A204.1 (cell line): ENCODE measurements at regions not wholly inside any gene's neighbourhood (a gene's known extent, or its start where the extent isn't known, plus 50 kb on each side); places are given as distances from the start of the nearest gene placed in this dataset.

Experiments used
- FAIRE-seq: peaks from 2 replicates; lab custom pipeline; 2012; peaks lifted over from hg19 to GRCh38; lab: Jason Lieb, UNC

DNA sequence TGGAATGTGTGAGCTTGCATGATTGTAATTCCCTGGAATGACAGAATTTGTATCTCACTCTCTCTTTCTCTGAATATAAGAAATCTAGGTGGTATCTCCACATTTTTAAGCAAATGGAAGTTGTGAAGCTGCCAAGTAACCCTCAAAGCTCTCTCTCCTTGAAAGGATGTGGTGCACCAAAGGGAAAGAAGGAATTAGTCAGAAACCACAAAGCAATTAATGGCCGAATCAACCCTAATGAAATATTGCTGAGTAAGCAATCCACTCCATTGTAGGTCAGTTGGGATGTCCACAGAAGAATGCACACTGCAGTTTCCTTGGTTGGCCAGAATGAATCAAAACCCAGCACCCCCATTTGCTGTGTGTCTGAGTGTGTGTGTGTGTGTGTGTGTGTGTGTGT is 153.5 kb downstream of the KCNA5 start:
- FAIRE-seq: no peak

DNA sequence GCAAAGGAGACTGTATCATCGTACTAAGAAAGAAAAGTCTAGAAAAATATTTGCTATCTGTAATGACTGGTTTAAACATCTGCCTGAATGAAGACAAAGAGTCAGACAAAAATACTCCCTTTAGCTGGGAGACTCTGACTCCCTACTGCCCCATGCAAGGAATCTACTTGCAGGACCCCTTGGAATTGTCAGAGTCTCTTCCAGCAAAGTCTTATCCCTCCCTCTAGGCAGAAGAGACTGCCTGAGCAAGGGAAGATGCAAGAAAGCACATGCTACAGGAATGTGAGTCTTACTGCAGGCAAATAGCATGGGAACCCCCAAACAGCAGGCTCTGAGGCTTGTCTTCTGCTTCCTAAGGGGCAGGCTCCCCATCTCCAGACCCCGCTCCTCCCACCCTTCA is 154.0 kb downstream of the KCNA5 start:
- FAIRE-seq: no peak

DNA sequence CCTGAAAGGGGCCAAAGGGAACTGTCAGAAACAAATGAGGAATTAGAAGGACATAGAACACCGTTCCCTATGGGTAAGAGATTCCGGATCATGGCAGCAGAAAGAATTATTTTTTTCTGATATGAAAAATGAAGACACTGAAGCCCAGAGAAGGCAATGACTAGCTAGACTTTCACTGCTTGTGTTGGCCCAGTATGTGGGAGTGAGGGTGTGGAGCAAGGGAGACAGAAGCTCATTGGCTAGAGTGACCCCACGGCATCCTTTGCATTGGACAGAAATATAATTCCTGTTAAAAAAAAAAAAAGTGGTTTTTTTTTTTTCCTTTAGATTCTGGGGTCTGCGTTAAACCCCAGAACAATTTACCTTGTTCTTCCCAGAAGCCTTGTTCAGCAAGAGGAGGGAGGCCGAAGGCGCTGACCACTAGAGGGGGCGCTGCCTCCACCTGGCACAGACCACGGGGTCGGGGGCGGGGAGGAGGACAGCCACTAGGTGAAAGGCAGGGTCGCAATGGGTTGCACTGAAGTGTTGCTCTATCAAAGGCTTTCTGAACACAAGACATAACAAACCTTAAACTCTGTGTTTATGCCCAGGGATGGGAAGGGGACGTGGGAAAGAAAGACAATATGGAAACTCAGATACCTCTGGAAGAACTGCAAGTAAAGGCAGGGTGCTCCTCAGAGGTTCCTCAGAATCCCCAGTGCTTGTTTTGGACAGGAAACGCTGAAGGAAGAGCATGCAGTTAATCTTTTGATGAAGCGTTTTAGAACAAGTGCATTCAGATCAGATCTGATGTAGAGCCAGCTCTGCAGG is 156.8 kb downstream of the KCNA5 start:
- no peak for FAIRE-seq

GRCh38 chr12:5201554-5202218 is 158.0 kb downstream of the KCNA5 start:
- FAIRE-seq: no peak

GRCh38 chr12:5203274-5203673 is 159.6 kb downstream of the KCNA5 start:
- FAIRE-seq: no peak

DNA sequence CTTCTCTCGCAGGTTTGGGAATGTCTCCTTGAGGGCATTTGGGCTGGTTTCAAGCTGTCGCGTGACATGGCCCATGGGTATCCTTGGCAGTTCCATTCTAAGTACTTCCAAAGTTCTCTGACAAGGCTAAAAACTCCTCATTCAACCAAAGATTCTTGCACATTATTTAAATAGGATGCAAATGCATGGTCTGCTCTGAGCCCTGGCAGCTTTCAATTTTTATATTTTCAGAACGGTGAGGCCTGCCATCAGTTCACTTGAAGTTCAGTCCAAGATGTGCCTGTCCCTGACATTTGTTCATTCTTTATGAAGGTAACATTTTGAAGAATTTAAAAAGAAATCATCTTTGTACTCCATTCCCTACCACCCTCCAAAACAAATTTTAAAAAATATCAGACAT is 160.0 kb downstream of the KCNA5 start:
- FAIRE-seq: no peak

DNA sequence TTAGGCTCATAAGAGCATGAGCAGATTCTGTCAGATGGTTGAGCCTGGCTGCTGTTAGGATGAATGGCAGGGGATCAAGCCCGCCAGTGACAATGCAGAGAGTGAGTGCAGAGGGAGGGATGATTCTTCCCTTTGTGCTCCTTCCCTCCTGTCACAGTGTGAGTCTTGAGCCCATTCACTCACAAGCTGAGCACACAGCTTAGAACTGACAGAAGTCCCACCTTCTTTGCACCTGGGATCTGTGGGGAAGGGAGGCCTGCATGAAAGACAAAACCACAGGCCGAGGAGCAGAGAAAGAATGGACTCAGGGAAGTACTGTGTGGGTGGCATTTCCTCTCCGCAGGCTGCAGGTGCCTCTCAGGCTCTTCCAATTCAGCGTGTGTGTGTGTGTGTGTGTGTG is 160.6 kb downstream of the KCNA5 start:
- no peak for FAIRE-seq

GRCh38 chr12:5204831-5205230 is 161.2 kb downstream of the KCNA5 start:
- FAIRE-seq: no peak

GRCh38 chr12:5206401-5207175 is 162.9 kb downstream of the KCNA5 start:
- no peak for FAIRE-seq

DNA sequence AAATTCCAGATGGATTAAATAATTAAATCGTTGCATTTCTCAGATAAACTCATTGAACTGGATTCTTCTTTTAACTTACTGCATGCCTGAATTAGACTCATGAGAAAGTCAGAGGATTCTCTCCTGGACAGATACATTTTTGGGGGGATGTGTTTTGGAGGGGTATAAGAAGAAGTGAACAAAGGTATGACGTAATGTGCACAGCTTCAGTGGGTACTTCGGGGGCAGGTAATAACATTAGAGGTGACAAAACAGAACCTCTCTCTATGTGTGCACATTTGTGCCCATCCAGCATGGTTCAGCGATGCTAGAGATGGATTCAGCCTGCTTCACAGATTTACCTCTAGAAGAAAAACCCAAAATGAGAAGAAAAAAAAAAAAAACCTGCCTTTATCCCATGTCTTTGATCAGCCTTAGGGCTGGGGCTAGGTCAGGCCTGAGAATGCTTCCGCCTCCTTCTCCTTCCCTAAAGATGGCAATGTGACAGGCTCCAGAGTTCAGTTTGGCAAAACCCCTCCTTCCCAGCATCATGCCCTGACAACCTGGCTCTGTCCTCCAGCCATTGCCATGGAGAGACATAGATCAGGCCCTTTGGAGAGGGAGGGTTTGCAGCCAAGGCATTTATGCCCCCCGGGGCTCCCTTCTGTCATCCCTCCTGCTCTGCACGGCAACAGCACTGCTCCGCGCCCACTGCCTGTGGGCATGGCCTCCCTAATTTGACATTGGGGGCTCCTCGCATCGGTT is 166.7 kb downstream of the KCNA5 start:
- FAIRE-seq: no peak

DNA sequence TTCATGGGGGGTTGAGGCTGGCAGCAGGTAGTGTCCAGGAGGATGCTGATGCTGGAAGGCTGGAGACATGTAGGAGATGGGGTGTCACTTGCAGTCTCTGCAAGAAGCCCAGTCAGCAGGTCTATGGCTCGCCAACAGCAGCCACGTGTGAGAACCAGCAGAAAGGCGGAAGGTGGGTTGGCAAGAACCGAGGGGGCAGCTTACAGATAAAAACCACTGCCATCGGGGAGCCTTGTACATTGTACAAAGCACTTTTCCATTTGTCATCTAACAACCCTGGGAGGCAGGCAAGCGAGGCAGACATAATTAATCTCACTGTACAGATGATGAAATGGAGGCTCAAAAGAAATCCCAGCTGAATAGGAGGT is 167.2 kb downstream of the KCNA5 start:
- FAIRE-seq: no peak

GRCh38 chr12:5213336-5213735 is 169.7 kb downstream of the KCNA5 start:
- FAIRE-seq: no peak

- FAIRE-seq: no peak
These were observed 170.3 kb downstream of the KCNA5 start for GRCh38 chr12:5213990-5214389.

GRCh38 chr12:5217936-5218335 is 174.3 kb downstream of the KCNA5 start:
- FAIRE-seq: no peak

DNA sequence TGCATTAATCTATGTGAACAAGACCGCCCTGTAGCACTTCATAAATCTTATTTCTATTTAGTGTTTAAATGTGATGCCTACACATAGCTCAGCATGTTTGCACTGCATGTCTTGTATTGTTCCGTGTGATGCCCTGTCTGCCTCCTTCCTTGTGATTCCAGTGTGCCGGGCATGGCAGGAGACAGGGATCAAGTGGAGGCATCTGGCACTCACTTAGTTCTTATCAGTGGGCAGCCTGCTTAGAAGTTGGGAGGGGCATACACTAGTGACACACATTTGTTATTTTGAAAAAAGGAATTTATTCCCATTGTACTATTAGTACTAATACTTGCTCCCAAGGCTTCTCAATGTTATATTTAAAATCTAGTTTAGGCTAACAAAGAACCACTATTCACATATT is 176.4 kb downstream of the KCNA5 start:
- FAIRE-seq: no peak

DNA sequence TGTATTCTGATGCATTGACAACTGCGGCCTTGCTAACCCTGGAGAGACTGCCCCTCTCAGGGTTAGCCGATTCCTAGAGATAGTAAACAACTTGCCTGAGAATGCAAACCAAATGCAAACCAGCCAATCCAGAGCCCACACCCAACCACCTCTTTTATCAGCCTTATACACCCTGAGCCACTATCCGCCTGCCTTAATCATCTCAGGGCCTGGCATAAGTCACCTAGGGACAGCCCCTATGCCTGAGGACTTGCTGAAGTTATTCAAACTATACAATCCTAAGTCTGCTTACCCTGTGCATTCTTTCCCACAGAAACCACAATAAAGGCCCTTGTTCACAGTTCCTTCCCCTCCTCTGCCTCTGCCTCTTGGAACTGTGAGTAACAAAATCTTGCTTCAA is 177.2 kb downstream of the KCNA5 start:
- FAIRE-seq: no peak

GRCh38 chr12:5222011-5222461 is 178.4 kb downstream of the KCNA5 start:
- no peak for FAIRE-seq

- no peak for FAIRE-seq
These were observed 179.1 kb downstream of the KCNA5 start for GRCh38 chr12:5222729-5223128.

GRCh38 chr12:5223881-5224280 is 180.2 kb downstream of the KCNA5 start:
- FAIRE-seq: no peak

DNA sequence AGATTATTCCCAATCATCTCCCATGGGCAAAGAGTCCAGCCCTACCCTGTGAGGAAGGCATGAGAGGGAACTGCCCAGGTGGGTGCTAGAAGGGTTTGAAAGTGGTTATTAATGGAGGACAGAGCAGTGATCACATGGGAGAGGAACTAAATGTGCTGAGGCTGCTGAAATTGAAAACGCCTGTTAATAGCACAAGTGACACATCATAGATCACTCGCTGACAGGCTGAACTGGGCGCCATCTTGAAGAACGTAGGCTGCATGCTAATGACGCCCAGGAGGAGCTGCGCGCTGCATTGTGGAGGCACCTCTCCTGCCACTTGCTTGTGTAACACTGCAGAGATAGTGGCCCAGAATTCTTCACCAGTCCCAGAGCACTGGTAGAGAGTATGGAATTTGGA is 182.9 kb downstream of the KCNA5 start:
- FAIRE-seq: no peak

GRCh38 chr12:5227708-5228373 is 184.2 kb downstream of the KCNA5 start:
- FAIRE-seq: no peak

DNA sequence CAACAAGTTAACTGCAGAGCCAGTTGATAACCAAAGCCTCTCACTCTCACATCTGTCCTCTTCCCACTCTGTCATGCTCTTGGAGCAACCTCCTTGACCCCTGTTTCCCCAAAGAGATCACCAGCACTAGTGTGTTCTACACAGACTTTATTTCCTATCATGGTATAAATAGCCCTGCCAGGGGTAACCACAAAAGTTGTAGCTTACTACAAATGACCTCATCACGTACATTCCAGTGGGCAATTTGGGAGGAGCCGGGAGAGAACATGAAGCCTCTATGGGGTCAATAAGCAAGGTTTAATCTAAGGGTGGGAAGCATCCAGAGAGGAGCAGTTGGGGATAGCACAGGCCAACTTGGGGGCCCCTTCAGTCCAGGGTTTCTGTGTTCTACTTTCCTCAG is 186.5 kb downstream of the KCNA5 start:
- FAIRE-seq: no peak
